ENCODE measurements at regions not wholly inside any gene's neighbourhood (a gene's known extent, or its start where the extent isn't known, plus 50 kb on each side); places are given as distances from the start of the nearest gene placed in this dataset.

DNA sequence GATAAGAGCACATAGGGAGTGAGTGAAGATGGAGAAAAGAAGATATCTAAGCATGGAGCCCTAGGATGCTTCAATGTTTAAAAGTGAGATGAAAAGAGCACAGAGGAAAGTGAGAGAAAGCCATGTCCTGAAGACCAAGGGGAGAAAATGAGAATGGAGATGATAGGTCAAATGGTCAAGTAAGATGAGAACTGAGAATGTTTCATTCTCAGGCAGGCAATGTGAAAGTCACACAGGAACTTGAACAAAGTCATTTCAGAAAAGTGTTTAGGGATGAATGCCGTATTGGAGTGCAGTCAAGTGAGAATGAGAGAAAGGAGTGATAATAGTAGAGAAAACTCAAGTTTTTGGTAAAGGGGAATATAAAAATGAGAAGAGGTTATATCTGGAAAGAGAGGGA lies 148.7 kb upstream of the PTCHD1 start:
- Histone ChIP-seq H3K9me3 (ENCODE audit: low read depth, low read length, poor library complexity, severe bottlenecking) (no peaks in the 10 kb centered on the region), H3K27me3 (replicated peaks; ENCODE audit: insufficient read depth, low read depth, low read length, poor library complexity) (no peaks in the 10 kb centered on the region), H3K27ac (ENCODE audit: low read depth, low read length, poor library complexity, severe bottlenecking) (no peak overlapping the region), H3K4me3 (ENCODE audit: low read depth, low read length, poor library complexity, severe bottlenecking) (no peak overlapping the region), H3K36me3 (ENCODE audit: insufficient read depth, low read length, poor library complexity, severe bottlenecking) (no peaks in the 10 kb centered on the region), H3K4me1 (ENCODE audit: insufficient read depth, low read length, poor library complexity, severe bottlenecking) (no peaks in the 10 kb centered on the region)
- intact Hi-C loops (cut with micrococcal nuclease; ENCODE audit: unreplicated experiment), result no loop called here
- no peak for DNase-seq (ENCODE audit: low spot score)
- TF ChIP-seq, protein P1, sequence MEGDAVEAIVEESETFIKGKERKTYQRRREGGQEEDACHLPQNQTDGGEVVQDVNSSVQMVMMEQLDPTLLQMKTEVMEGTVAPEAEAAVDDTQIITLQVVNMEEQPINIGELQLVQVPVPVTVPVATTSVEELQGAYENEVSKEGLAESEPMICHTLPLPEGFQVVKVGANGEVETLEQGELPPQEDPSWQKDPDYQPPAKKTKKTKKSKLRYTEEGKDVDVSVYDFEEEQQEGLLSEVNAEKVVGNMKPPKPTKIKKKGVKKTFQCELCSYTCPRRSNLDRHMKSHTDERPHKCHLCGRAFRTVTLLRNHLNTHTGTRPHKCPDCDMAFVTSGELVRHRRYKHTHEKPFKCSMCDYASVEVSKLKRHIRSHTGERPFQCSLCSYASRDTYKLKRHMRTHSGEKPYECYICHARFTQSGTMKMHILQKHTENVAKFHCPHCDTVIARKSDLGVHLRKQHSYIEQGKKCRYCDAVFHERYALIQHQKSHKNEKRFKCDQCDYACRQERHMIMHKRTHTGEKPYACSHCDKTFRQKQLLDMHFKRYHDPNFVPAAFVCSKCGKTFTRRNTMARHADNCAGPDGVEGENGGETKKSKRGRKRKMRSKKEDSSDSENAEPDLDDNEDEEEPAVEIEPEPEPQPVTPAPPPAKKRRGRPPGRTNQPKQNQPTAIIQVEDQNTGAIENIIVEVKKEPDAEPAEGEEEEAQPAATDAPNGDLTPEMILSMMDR (conservative IDR thresholded peaks at IDR 0.05; ENCODE audit: low read depth, low read length), result no peak
- TF ChIP-seq EZH2 (IDR thresholded peaks at IDR 0.05; ENCODE audit: borderline replicate concordance, low read depth, low read length, poor library complexity, severe bottlenecking), result no peak
- POLR2A ChIA-PET (ENCODE audit: low non-redundant PET), result no interaction called here
- BruUV-seq (replicated peaks), result no TSS peak
- CTCF ChIA-PET, result no interaction called here

DNA sequence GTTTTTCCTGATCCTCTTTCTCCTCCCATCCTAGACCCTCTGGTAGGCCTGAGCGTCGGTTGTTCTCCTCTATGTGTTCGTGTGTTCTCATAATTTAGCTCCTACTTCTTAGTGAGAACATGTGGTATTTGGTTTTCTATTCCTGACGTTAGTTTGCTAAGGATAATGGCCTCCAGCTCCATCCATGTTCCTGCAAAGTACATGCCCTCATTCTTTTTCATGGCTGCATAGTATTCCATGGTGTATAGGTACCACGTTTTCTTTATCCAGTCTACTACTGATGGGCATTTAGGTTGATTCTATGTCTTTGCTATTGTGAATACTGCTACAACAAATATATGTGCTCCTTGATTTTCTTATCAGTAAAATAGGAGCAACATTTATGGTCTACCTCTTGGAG lies 146.8 kb upstream of the PTCHD1 start:
- no peak overlapping the region for H3K4me3 ChIP-seq (ENCODE audit: low read depth, low read length, poor library complexity, severe bottlenecking)
- CTCF ChIA-PET, result no interaction called here
- no peak overlapping the region for H3K27ac ChIP-seq (ENCODE audit: low read depth, low read length, poor library complexity, severe bottlenecking)
- no peak for TF ChIP-seq EZH2 (IDR thresholded peaks at IDR 0.05; ENCODE audit: borderline replicate concordance, low read depth, low read length, poor library complexity, severe bottlenecking)
- TF ChIP-seq, protein P1 (conservative IDR thresholded peaks at IDR 0.05; ENCODE audit: low read depth, low read length), result no peak
- no TSS peak for BruUV-seq (replicated peaks)
- no peaks in the 10 kb centered on the region for H3K4me1 ChIP-seq (ENCODE audit: insufficient read depth, low read length, poor library complexity, severe bottlenecking)
- H3K27me3 ChIP-seq (replicated peaks; ENCODE audit: insufficient read depth, low read depth, low read length, poor library complexity), result no peaks in the 10 kb centered on the region
- intact Hi-C loops (cut with micrococcal nuclease; ENCODE audit: unreplicated experiment), result no loop called here
- POLR2A ChIA-PET (ENCODE audit: low non-redundant PET), result no interaction called here
- no peaks in the 10 kb centered on the region for H3K36me3 ChIP-seq (ENCODE audit: insufficient read depth, low read length, poor library complexity, severe bottlenecking)
- DNase-seq (ENCODE audit: low spot score), result no peak
- no peaks in the 10 kb centered on the region for H3K9me3 ChIP-seq (ENCODE audit: low read depth, low read length, poor library complexity, severe bottlenecking)

DNA sequence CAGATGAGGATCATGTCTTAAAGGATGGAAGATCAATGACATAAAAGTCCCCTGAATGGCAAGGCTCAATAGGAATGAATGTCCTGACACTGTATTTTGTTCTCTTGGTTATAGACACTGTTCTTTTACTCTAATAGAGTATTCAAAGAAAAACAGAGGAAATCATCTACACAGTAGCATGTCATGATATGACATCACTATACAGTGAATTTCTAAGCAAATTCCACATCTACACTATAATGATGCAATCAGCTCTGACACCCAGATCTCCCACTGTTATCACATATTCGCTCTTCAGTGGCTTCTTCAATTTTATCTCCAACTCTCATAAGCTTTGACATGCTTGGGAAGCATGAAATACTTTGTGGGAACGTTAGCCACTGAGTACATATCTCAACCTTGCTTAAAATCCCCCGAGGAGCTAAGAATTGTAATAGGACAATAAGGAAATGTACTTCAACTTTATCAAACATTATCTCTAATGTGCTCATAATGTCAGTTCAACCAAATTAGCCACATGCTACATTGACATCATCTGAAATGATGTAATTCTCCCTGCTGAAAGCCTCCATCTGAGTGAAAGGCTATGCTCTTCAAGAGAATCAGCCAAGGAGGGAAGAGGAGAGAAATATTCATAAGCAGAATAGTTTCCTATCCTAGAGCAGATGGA lies 139.6 kb upstream of the PTCHD1 start:
- CTCF ChIA-PET, result no interaction called here
- no peak for TF ChIP-seq EZH2 (IDR thresholded peaks at IDR 0.05; ENCODE audit: borderline replicate concordance, low read depth, low read length, poor library complexity, severe bottlenecking)
- TF ChIP-seq, protein P1 (conservative IDR thresholded peaks at IDR 0.05; ENCODE audit: low read depth, low read length), result no peak
- no peak overlapping the region for H3K4me3 ChIP-seq (ENCODE audit: low read depth, low read length, poor library complexity, severe bottlenecking)
- H3K4me1 ChIP-seq (ENCODE audit: insufficient read depth, low read length, poor library complexity, severe bottlenecking), result no peaks in the 10 kb centered on the region
- H3K27me3 ChIP-seq (replicated peaks; ENCODE audit: insufficient read depth, low read depth, low read length, poor library complexity), result no peaks in the 10 kb centered on the region
- DNase-seq (ENCODE audit: low spot score), result no peak
- POLR2A ChIA-PET (ENCODE audit: low non-redundant PET), result no interaction called here
- H3K9me3 ChIP-seq (ENCODE audit: low read depth, low read length, poor library complexity, severe bottlenecking), result no peaks in the 10 kb centered on the region
- no TSS peak for BruUV-seq (replicated peaks)
- H3K27ac ChIP-seq (ENCODE audit: low read depth, low read length, poor library complexity, severe bottlenecking), result no peak overlapping the region
- intact Hi-C loops (cut with micrococcal nuclease; ENCODE audit: unreplicated experiment), result no loop called here
- H3K36me3 ChIP-seq (ENCODE audit: insufficient read depth, low read length, poor library complexity, severe bottlenecking), result no peaks in the 10 kb centered on the region
